ENCODE measurements at regions not wholly inside any gene's neighbourhood (a gene's known extent, or its start where the extent isn't known, plus 50 kb on each side); places are given as distances from the start of the nearest gene placed in this dataset.

GRCh38 chr9:134987906-134988700, 70.4 kb upstream of the FCN1 start:
- Histone ChIP-seq H3K4me1 (ENCODE audit: control insufficient read depth in 1 of 2, insufficient read depth in 1 of 2, low read depth in 1 of 2, low read length in 1 of 2) (peaks cover 4 to 5% of the 10 kb centered on the region in 2 experiments), H3K4me3 (ENCODE audit: low read depth in 1 of 2, low read length in 1 of 2) (no peak overlapping the region), H3K9me3 (no peaks in the 10 kb centered on the region), H3K27me3 (peaks cover 15% of the 10 kb centered on the region), H3K27ac (no peak overlapping the region), H3K36me3 (no peaks in the 10 kb centered on the region)
- no peak for TF ChIP-seq CTCF (IDR thresholded peaks at IDR 0.05)

- Histone ChIP-seq H3K36me3 (no peaks in the 10 kb centered on the region), H3K4me3 (ENCODE audit: low read depth in 1 of 2, low read length in 1 of 2) (no peak overlapping the region), H3K4me1 (ENCODE audit: control insufficient read depth in 1 of 2, insufficient read depth in 1 of 2, low read depth in 1 of 2, low read length in 1 of 2) (no peaks in the 10 kb centered on the region), H3K27ac (no peak overlapping the region), H3K9me3 (no peaks in the 10 kb centered on the region), H3K27me3 (peaks cover 15% of the 10 kb centered on the region)
- TF ChIP-seq CTCF (IDR thresholded peaks at IDR 0.05), result no peak
These were observed 71.0 kb upstream of the FCN1 start for GRCh38 chr9:134988706-134989105.

- H3K4me1 ChIP-seq (ENCODE audit: control insufficient read depth in 1 of 2, insufficient read depth in 1 of 2, low read depth in 1 of 2, low read length in 1 of 2), result no peaks in the 10 kb centered on the region
- no peak for TF ChIP-seq CTCF (IDR thresholded peaks at IDR 0.05)
- H3K36me3 ChIP-seq, result no peaks in the 10 kb centered on the region
- no peak overlapping the region for H3K27ac ChIP-seq
- no peak overlapping the region for H3K4me3 ChIP-seq (ENCODE audit: low read depth in 1 of 2, low read length in 1 of 2)
- H3K9me3 ChIP-seq, result no peaks in the 10 kb centered on the region
- H3K27me3 ChIP-seq, result peaks cover 15% of the 10 kb centered on the region
These were observed 71.7 kb upstream of the FCN1 start for GRCh38 chr9:134989206-134990065.

GRCh38 chr9:134991808-134992754, 74.4 kb upstream of the FCN1 start:
- no peaks in the 10 kb centered on the region for H3K4me1 ChIP-seq (ENCODE audit: control insufficient read depth in 1 of 2, insufficient read depth in 1 of 2, low read depth in 1 of 2, low read length in 1 of 2)
- H3K27ac ChIP-seq, result no peak overlapping the region
- H3K4me3 ChIP-seq (ENCODE audit: low read depth in 1 of 2, low read length in 1 of 2), result no peak overlapping the region
- H3K27me3 ChIP-seq, result peaks cover 6% of the 10 kb centered on the region
- no peaks in the 10 kb centered on the region for H3K36me3 ChIP-seq
- no peaks in the 10 kb centered on the region for H3K9me3 ChIP-seq
- TF ChIP-seq CTCF (IDR thresholded peaks at IDR 0.05), result no peak

- H3K27me3 ChIP-seq, result peaks cover 3% of the 10 kb centered on the region
- no peak overlapping the region for H3K27ac ChIP-seq
- no peak for TF ChIP-seq CTCF (IDR thresholded peaks at IDR 0.05)
- no peaks in the 10 kb centered on the region for H3K36me3 ChIP-seq
- no peaks in the 10 kb centered on the region for H3K9me3 ChIP-seq
- H3K4me1 ChIP-seq (ENCODE audit: control insufficient read depth in 1 of 2, insufficient read depth in 1 of 2, low read depth in 1 of 2, low read length in 1 of 2), result no peaks in the 10 kb centered on the region
- H3K4me3 ChIP-seq (ENCODE audit: low read depth in 1 of 2, low read length in 1 of 2), result no peak overlapping the region
These were observed 75.0 kb upstream of the FCN1 start for GRCh38 chr9:134992755-134993124.

All from neutrophil (primary cell).